ENCODE measurements at regions not wholly inside any gene's neighbourhood (a gene's known extent, or its start where the extent isn't known, plus 50 kb on each side); places are given as distances from the start of the nearest gene placed in this dataset.
A peak's percentile ranks its signal among the peaks of the same experiment; 100 is the strongest.
"Not testable (repeated sequence)": the region's sequence is repeated elsewhere in the genome, so short reads cannot be mapped to it uniquely, and the experiment has no call there.

GRCh38 chr3:124362455-124362854 is 367.8 kb upstream of the UMPS start:
- no peak for ATAC-seq
- intact Hi-C loops (cut with DNase I) = no loop called here
- DNase-seq = no peak

GRCh38 chr3:124363476-124363875 is 366.8 kb upstream of the UMPS start:
- peak in 1 of 2 donors; percentile 67 for ATAC-seq
- intact Hi-C loops (cut with DNase I) = no loop called here
- DNase-seq = no peak

- DNase-seq (no peak), ATAC-seq (peak in 1 of 2 donors; percentile 27)
- intact Hi-C loops (cut with DNase I) = no loop called here
Observed at GRCh38 chr3:124364317-124365020, 365.8 kb upstream of the UMPS start.

GRCh38 chr3:124366655-124367054 is 363.6 kb upstream of the UMPS start:
- intact Hi-C loops (cut with DNase I); DNase-seq: not testable (repeated sequence)

GRCh38 chr3:124372775-124373174 is 357.5 kb upstream of the UMPS start:
- DNase-seq = no peak
- intact Hi-C loops (cut with DNase I) = no loop called here
- no peak for ATAC-seq

More at GRCh38 chr3:124366655-124367054, 363.6 kb upstream of the UMPS start:
- ATAC-seq = not testable (repeated sequence)

GRCh38 chr3:124373524-124373923 is 356.7 kb upstream of the UMPS start:
- no peak for ATAC-seq
- intact Hi-C loops (cut with DNase I) = no loop called here
- DNase-seq = no peak

- intact Hi-C loops (cut with DNase I) = no loop called here
- ATAC-seq (no peak), DNase-seq (no peak)
Observed at GRCh38 chr3:124374583-124374982, 355.7 kb upstream of the UMPS start.

- ATAC-seq (no peak), DNase-seq (no peak)
- intact Hi-C loops (cut with DNase I) = no loop called here
Observed at GRCh38 chr3:124381575-124382333, 348.5 kb upstream of the UMPS start.

- DNase-seq (no peak), ATAC-seq (no peak)
- intact Hi-C loops (cut with DNase I) = no loop called here
Observed at GRCh38 chr3:124383051-124383450, 347.2 kb upstream of the UMPS start.

- intact Hi-C loops (cut with DNase I) = no loop called here
- DNase-seq (no peak), ATAC-seq (peak; percentile 44 to 51)
Observed at GRCh38 chr3:124383846-124384466, 346.3 kb upstream of the UMPS start.

GRCh38 chr3:124384527-124384926 is 345.7 kb upstream of the UMPS start:
- intact Hi-C loops (cut with DNase I) = no loop called here
- ATAC-seq (peak; percentile 19 to 84), DNase-seq (peak; percentile 20)

GRCh38 chr3:124385996-124386395 is 344.3 kb upstream of the UMPS start:
- DNase-seq (no peak), ATAC-seq (no peak)
- intact Hi-C loops (cut with DNase I) = no loop called here

GRCh38 chr3:124386996-124387595 is 343.2 kb upstream of the UMPS start:
- DNase-seq = no peak
- intact Hi-C loops (cut with DNase I) = no loop called here
- ATAC-seq = no peak

GRCh38 chr3:124391774-124392173 is 338.5 kb upstream of the UMPS start:
- DNase-seq (no peak), ATAC-seq (no peak)
- intact Hi-C loops (cut with DNase I) = no loop called here

- intact Hi-C loops (cut with DNase I) = no loop called here
- ATAC-seq (no peak), DNase-seq (no peak)
Observed at GRCh38 chr3:124393340-124393739, 336.9 kb upstream of the UMPS start.

- ATAC-seq = peak in 1 of 2 donors; percentile 48
- no peak for DNase-seq
- intact Hi-C loops (cut with DNase I) = no loop called here
Observed at GRCh38 chr3:124395162-124395561, 335.1 kb upstream of the UMPS start.

- DNase-seq (peak; percentile 73), ATAC-seq (peak; percentile 75 to 89)
- intact Hi-C loops (cut with DNase I) = no loop called here
Observed at GRCh38 chr3:124395584-124396338, 334.5 kb upstream of the UMPS start.

GRCh38 chr3:124396339-124396950 is 333.8 kb upstream of the UMPS start:
- ATAC-seq = no peak
- intact Hi-C loops (cut with DNase I) = no loop called here
- no peak for DNase-seq

- ATAC-seq (no peak), DNase-seq (no peak)
- intact Hi-C loops (cut with DNase I) = no loop called here
Observed at GRCh38 chr3:124397088-124397487, 333.2 kb upstream of the UMPS start.
